Loucy (cell line): ENCODE measurements at regions not wholly inside any gene's neighbourhood (a gene's known extent, or its start where the extent isn't known, plus 50 kb on each side); places are given as distances from the start of the nearest gene placed in this dataset.
"Not testable (repeated sequence)": the region's sequence is repeated elsewhere in the genome, so short reads cannot be mapped to it uniquely, and the experiment has no call there.

Experiments used
- H2AFZ ChIP-seq: fragments of 200-600 bp; sonication (generic); 2 replicates; pipeline ENCODE4 v1.6.0; 2016; ENCODE audit warnings: antibody characterized with exemption, mild to moderate bottlenecking, low read length, moderate library complexity
- H3F3A ChIP-seq: fragments of 200-600 bp; 2 replicates; pipeline ENCODE4 v1.6.0; 2016; ENCODE audit warnings: antibody characterized with exemption, low read depth, mild to moderate bottlenecking
- H3K27me3 ChIP-seq: fragments of 200-600 bp; sonication (generic); 2 replicates; pipeline ENCODE4 v1.6.1; 2014; ENCODE audit warnings: low read length, mild to moderate bottlenecking; ENCODE audit not compliant: insufficient read depth, poor library complexity, severe bottlenecking
- H3K36me3 ChIP-seq: fragments of 200-600 bp; sonication (generic); 2 replicates; pipeline ENCODE4 v1.6.1; 2016; ENCODE audit warnings: low read length; ENCODE audit not compliant: insufficient read depth
- H3K4me1 ChIP-seq: fragments of 200-600 bp; sonication (generic); 2 replicates; pipeline ENCODE4 v1.5.1; 2014; ENCODE audit warnings: low read length, mild to moderate bottlenecking; ENCODE audit not compliant: insufficient read depth, poor library complexity, severe bottlenecking
- H3K4me2 ChIP-seq: fragments of 200-600 bp; sonication (generic); 2 replicates; pipeline ENCODE4 v1.6.0; 2014; ENCODE audit warnings: antibody characterized with exemption, low read length, low read depth, mild to moderate bottlenecking; ENCODE audit not compliant: poor library complexity, severe bottlenecking
- H3K4me3 ChIP-seq: fragments of 200-600 bp; sonication (generic); 2 replicates; pipeline ENCODE4 v1.5.1; 2014; ENCODE audit warnings: low read length, mild to moderate bottlenecking, mixed read lengths; ENCODE audit not compliant: poor library complexity, severe bottlenecking
- H3K79me2 ChIP-seq: fragments of 200-600 bp; sonication (generic); 2 replicates; pipeline ENCODE4 v1.6.1; 2014; ENCODE audit warnings: low read length; ENCODE audit not compliant: insufficient read depth
- H3K9ac ChIP-seq: fragments of 200-600 bp; sonication (generic); 2 replicates; pipeline ENCODE4 v1.6.0; 2014; ENCODE audit warnings: mild to moderate bottlenecking, low read depth, low read length, moderate library complexity; ENCODE audit not compliant: poor library complexity, severe bottlenecking
- H3K9me2 ChIP-seq: fragments of 200-600 bp; sonication (generic); replicated peaks from 2 replicates; pipeline ENCODE4 v1.6.1; 2016; ENCODE audit warnings: low read depth, low read length, mixed read lengths
- H3K9me3 ChIP-seq: fragments of 200-600 bp; sonication (generic); 2 replicates; pipeline ENCODE4 v1.6.1; 2014; ENCODE audit warnings: mild to moderate bottlenecking, antibody characterized with exemption, low read length, low read depth; ENCODE audit not compliant: insufficient read depth
- H4K20me1 ChIP-seq: fragments of 200-600 bp; sonication (generic); 2 replicates; pipeline ENCODE4 v1.6.0; 2014; ENCODE audit warnings: antibody characterized with exemption, low read length, mild to moderate bottlenecking; ENCODE audit not compliant: insufficient read depth, poor library complexity, severe bottlenecking
- CTCF ChIP-seq: fragments of 200-600 bp; sonication (generic); conservative IDR thresholded peaks from 2 replicates; pipeline ENCODE4 v1.5.1; 2014; ENCODE audit warnings: mild to moderate bottlenecking, antibody characterized with exemption, low read length
- EZH2phosphoT487 ChIP-seq: fragments of 200-600 bp; IDR thresholded peaks from 2 replicates; pipeline ENCODE4 v1.6.1; 2018; ENCODE audit warnings: antibody characterized with exemption, mild to moderate bottlenecking, moderate library complexity, borderline replicate concordance

GRCh38 chr14:87615822-87616679, 376.9 kb downstream of the GALC start:
- Histone ChIP-seq H3K9me3 (no peaks in the 10 kb centered on the region), H3K4me2 (no peak overlapping the region), H3K4me1 (peaks cover 4% of the 10 kb centered on the region), H3F3A (no peaks in the 10 kb centered on the region), H3K4me3 (no peak overlapping the region), H3K9ac (no peak overlapping the region), H3K36me3 (no peaks in the 10 kb centered on the region), H3K79me2 (no peaks in the 10 kb centered on the region), H3K9me2 (no peaks in the 10 kb centered on the region), H3K27me3 (no peaks in the 10 kb centered on the region), H2AFZ (no peak overlapping the region), H4K20me1 (no peaks in the 10 kb centered on the region)
- peak; percentile 84 for TF ChIP-seq CTCF
- TF ChIP-seq EZH2phosphoT487 = no peak

- Histone ChIP-seq H3F3A (no peaks in the 10 kb centered on the region), H3K4me2 (no peak overlapping the region), H3K4me1 (peaks cover 4% of the 10 kb centered on the region), H3K9me3 (no peaks in the 10 kb centered on the region), H3K9ac (no peak overlapping the region), H3K79me2 (no peaks in the 10 kb centered on the region), H3K27me3 (no peaks in the 10 kb centered on the region), H4K20me1 (no peaks in the 10 kb centered on the region), H3K36me3 (no peaks in the 10 kb centered on the region), H2AFZ (no peak overlapping the region), H3K9me2 (no peaks in the 10 kb centered on the region), H3K4me3 (no peak overlapping the region)
- TF ChIP-seq EZH2phosphoT487 (no peak), CTCF (no peak)
Observed at GRCh38 chr14:87615047-87615446, 377.9 kb downstream of the GALC start.

GRCh38 chr14:87613881-87614280, 379.1 kb downstream of the GALC start:
- H3K4me2 ChIP-seq = no peak overlapping the region
- H3K4me3 ChIP-seq = no peak overlapping the region
- H3K79me2 ChIP-seq = no peaks in the 10 kb centered on the region
- H3K27me3 ChIP-seq = no peaks in the 10 kb centered on the region
- TF ChIP-seq EZH2phosphoT487 (no peak), CTCF (no peak)
- H2AFZ ChIP-seq = no peak overlapping the region
- H4K20me1 ChIP-seq = no peaks in the 10 kb centered on the region
- no peaks in the 10 kb centered on the region for H3K36me3 ChIP-seq
- H3F3A ChIP-seq = no peaks in the 10 kb centered on the region
- H3K9me2 ChIP-seq = no peaks in the 10 kb centered on the region
- H3K9ac ChIP-seq = no peak overlapping the region
- no peaks in the 10 kb centered on the region for H3K9me3 ChIP-seq
- H3K4me1 ChIP-seq = peaks cover 4% of the 10 kb centered on the region

- not testable (repeated sequence) for H3K9me3 ChIP-seq, H3K36me3 ChIP-seq, H3K4me2 ChIP-seq, H3K9me2 ChIP-seq, H3K4me1 ChIP-seq, H3K27me3 ChIP-seq, H3K4me3 ChIP-seq, H4K20me1 ChIP-seq, H3K79me2 ChIP-seq, H2AFZ ChIP-seq, H3F3A ChIP-seq, H3K9ac ChIP-seq
Observed at GRCh38 chr14:87607056-87607455, 385.9 kb downstream of the GALC start.
